ENCODE measurements at regions not wholly inside any gene's neighbourhood (a gene's known extent, or its start where the extent isn't known, plus 50 kb on each side); places are given as distances from the start of the nearest gene placed in this dataset.

DNA sequence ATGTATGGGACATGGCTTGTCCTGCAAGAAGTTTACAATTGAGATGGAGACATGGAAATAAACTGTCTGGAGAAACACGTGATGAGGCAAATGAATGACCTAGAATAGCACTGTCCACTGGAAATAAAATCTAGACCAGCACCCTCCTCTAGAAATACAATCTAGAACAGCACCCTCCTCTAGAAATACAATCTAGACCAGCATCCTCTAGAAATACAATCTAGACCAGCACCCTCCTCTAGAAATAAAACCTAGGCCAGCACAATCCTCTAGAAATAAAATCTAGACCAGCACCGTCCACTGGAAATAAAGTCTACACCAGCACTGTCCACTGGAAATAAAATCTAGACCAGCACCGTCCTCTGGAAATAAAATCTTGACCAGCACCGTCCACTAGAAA is 69.2 kb upstream of the RFLNA start:
- H3K9me3 Mint-ChIP-seq (ENCODE audit: unreplicated experiment), result peaks cover 15% of the 10 kb centered on the region
- no peaks in the 10 kb centered on the region for H3K4me1 Mint-ChIP-seq (ENCODE audit: unreplicated experiment)
- peaks cover 6% of the 10 kb centered on the region for H3K36me3 Mint-ChIP-seq (ENCODE audit: unreplicated experiment)
- H3K27me3 Mint-ChIP-seq (ENCODE audit: unreplicated experiment), result peaks cover 14% of the 10 kb centered on the region
- no peak for DNase-seq (ENCODE audit: extremely low spot score, unreplicated experiment)
- TF ChIP-seq, protein P1, sequence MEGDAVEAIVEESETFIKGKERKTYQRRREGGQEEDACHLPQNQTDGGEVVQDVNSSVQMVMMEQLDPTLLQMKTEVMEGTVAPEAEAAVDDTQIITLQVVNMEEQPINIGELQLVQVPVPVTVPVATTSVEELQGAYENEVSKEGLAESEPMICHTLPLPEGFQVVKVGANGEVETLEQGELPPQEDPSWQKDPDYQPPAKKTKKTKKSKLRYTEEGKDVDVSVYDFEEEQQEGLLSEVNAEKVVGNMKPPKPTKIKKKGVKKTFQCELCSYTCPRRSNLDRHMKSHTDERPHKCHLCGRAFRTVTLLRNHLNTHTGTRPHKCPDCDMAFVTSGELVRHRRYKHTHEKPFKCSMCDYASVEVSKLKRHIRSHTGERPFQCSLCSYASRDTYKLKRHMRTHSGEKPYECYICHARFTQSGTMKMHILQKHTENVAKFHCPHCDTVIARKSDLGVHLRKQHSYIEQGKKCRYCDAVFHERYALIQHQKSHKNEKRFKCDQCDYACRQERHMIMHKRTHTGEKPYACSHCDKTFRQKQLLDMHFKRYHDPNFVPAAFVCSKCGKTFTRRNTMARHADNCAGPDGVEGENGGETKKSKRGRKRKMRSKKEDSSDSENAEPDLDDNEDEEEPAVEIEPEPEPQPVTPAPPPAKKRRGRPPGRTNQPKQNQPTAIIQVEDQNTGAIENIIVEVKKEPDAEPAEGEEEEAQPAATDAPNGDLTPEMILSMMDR (IDR thresholded peaks at IDR 0.05), result no peak
- no peak overlapping the region for H3K4me3 Mint-ChIP-seq (ENCODE audit: unreplicated experiment)
- H3K27ac Mint-ChIP-seq (ENCODE audit: unreplicated experiment), result no peak overlapping the region

- no peak overlapping the region for H3K4me3 Mint-ChIP-seq (ENCODE audit: unreplicated experiment)
- peaks cover 9% of the 10 kb centered on the region for H3K27me3 Mint-ChIP-seq (ENCODE audit: unreplicated experiment)
- peaks cover 6% of the 10 kb centered on the region for H3K36me3 Mint-ChIP-seq (ENCODE audit: unreplicated experiment)
- H3K9me3 Mint-ChIP-seq (ENCODE audit: unreplicated experiment), result peaks cover 18% of the 10 kb centered on the region
- peaks cover 4% of the 10 kb centered on the region for H3K4me1 Mint-ChIP-seq (ENCODE audit: unreplicated experiment)
- DNase-seq (ENCODE audit: extremely low spot score, unreplicated experiment), result no peak
- TF ChIP-seq, protein P1 (IDR thresholded peaks at IDR 0.05), result no peak
- H3K27ac Mint-ChIP-seq (ENCODE audit: unreplicated experiment), result no peak overlapping the region
Observed at GRCh38 chr12:124227951-124228711, 66.8 kb upstream of the RFLNA start.

- H3K27me3 Mint-ChIP-seq (ENCODE audit: unreplicated experiment), result peaks cover 9% of the 10 kb centered on the region
- no peak overlapping the region for H3K27ac Mint-ChIP-seq (ENCODE audit: unreplicated experiment)
- H3K9me3 Mint-ChIP-seq (ENCODE audit: unreplicated experiment), result peaks cover 18% of the 10 kb centered on the region
- peaks cover 17% of the 10 kb centered on the region for H3K4me1 Mint-ChIP-seq (ENCODE audit: unreplicated experiment)
- peaks cover 6% of the 10 kb centered on the region for H3K36me3 Mint-ChIP-seq (ENCODE audit: unreplicated experiment)
- H3K4me3 Mint-ChIP-seq (ENCODE audit: unreplicated experiment), result no peak overlapping the region
- DNase-seq (ENCODE audit: extremely low spot score, unreplicated experiment), result no peak
- TF ChIP-seq, protein P1 (IDR thresholded peaks at IDR 0.05), result no peak
Observed at GRCh38 chr12:124229520-124229919, 65.4 kb upstream of the RFLNA start.

DNA sequence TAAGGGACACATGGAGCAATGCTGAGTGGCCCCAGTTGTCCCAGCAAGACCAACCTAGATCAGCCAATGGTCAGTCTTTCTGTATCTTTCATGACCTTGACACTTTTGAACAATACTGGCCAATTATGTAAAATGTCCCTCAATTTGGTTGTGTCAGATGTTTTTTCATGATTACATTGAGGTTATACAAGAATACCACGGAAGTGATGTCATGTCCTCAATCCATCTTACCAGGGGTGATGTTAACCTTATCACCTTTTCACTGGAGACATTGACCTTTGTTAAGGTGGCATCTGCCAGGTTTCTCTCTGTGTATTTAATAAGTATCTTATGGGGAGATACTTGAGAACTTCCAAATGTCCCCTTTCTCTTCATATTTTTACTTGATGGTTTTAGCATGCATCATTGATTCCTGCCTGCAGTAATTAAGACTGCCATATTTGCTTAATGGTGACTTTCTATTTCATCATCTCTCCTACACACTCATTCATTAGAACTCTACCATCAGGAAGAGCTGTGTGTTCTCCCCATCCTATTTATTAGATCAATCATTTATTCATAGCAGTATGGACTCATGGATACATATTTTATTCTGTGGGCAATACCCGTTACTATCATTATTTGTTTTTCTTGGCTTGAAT is 64.7 kb upstream of the RFLNA start:
- Mint-ChIP-seq H3K4me1 (ENCODE audit: unreplicated experiment) (peaks cover 20% of the 10 kb centered on the region), H3K27me3 (ENCODE audit: unreplicated experiment) (peaks cover 9% of the 10 kb centered on the region), H3K9me3 (ENCODE audit: unreplicated experiment) (peaks cover 21% of the 10 kb centered on the region), H3K36me3 (ENCODE audit: unreplicated experiment) (peaks cover 6% of the 10 kb centered on the region), H3K4me3 (ENCODE audit: unreplicated experiment) (no peak overlapping the region), H3K27ac (ENCODE audit: unreplicated experiment) (no peak overlapping the region)
- DNase-seq (ENCODE audit: extremely low spot score, unreplicated experiment), result no peak
- TF ChIP-seq, protein P1 (IDR thresholded peaks at IDR 0.05), result no peak

GRCh38 chr12:124230789-124231188 is 64.1 kb upstream of the RFLNA start:
- TF ChIP-seq, protein P1 (IDR thresholded peaks at IDR 0.05), result no peak
- H3K27me3 Mint-ChIP-seq (ENCODE audit: unreplicated experiment), result peaks cover 9% of the 10 kb centered on the region
- no peak overlapping the region for H3K4me3 Mint-ChIP-seq (ENCODE audit: unreplicated experiment)
- H3K27ac Mint-ChIP-seq (ENCODE audit: unreplicated experiment), result no peak overlapping the region
- H3K9me3 Mint-ChIP-seq (ENCODE audit: unreplicated experiment), result peaks cover 21% of the 10 kb centered on the region
- no peak for DNase-seq (ENCODE audit: extremely low spot score, unreplicated experiment)
- H3K36me3 Mint-ChIP-seq (ENCODE audit: unreplicated experiment), result peaks cover 6% of the 10 kb centered on the region
- H3K4me1 Mint-ChIP-seq (ENCODE audit: unreplicated experiment), result peaks cover 22% of the 10 kb centered on the region
